Nephron (organoid): ENCODE measurements at regions not wholly inside any gene's neighbourhood (a gene's known extent, or its start where the extent isn't known, plus 50 kb on each side); places are given as distances from the start of the nearest gene placed in this dataset.
"Not testable (repeated sequence)": the region's sequence is repeated elsewhere in the genome, so short reads cannot be mapped to it uniquely, and the experiment has no call there.

Experiments
- H3K27ac Mint-ChIP-seq, 3 experiments: 2 replicates each; pipeline ENCODE4 v1.8.0; 2020; ENCODE audit warnings: mixed read lengths in 3 of 3, mild to moderate bottlenecking in 2 of 3, moderate library complexity in 1 of 3
- H3K27me3 Mint-ChIP-seq: 2 replicates; pipeline ENCODE4 v1.8.0; 2021; ENCODE audit warnings: low read depth, mild to moderate bottlenecking, moderate library complexity, mixed read lengths
- H3K36me3 Mint-ChIP-seq: 2 replicates; pipeline ENCODE4 v1.8.0; 2020; ENCODE audit warnings: low read depth, mixed read lengths
- H3K4me1 Mint-ChIP-seq: 2 replicates; pipeline ENCODE4 v1.8.0; 2020; ENCODE audit warnings: mixed read lengths
- H3K4me3 Mint-ChIP-seq, 3 experiments: 2 replicates each; pipeline ENCODE4 v1.8.0; 2020; ENCODE audit warnings: mild to moderate bottlenecking in 3 of 3, mixed read lengths in 3 of 3, moderate library complexity in 2 of 3
- H3K9me3 Mint-ChIP-seq: 2 replicates; pipeline ENCODE4 v1.8.0; 2020; ENCODE audit warnings: mixed read lengths
- TF ChIP-seq, protein P1 (sequence below), 3 experiments: fragments of 200-600 bp; sonication (generic); IDR thresholded peaks; one replicate each; pipeline ENCODE4 v1.5.0; 2021; ENCODE audit warnings: antibody characterized with exemption in 3 of 3; ENCODE audit not compliant: unreplicated experiment in 3 of 3

- TF ChIP-seq, protein P1, sequence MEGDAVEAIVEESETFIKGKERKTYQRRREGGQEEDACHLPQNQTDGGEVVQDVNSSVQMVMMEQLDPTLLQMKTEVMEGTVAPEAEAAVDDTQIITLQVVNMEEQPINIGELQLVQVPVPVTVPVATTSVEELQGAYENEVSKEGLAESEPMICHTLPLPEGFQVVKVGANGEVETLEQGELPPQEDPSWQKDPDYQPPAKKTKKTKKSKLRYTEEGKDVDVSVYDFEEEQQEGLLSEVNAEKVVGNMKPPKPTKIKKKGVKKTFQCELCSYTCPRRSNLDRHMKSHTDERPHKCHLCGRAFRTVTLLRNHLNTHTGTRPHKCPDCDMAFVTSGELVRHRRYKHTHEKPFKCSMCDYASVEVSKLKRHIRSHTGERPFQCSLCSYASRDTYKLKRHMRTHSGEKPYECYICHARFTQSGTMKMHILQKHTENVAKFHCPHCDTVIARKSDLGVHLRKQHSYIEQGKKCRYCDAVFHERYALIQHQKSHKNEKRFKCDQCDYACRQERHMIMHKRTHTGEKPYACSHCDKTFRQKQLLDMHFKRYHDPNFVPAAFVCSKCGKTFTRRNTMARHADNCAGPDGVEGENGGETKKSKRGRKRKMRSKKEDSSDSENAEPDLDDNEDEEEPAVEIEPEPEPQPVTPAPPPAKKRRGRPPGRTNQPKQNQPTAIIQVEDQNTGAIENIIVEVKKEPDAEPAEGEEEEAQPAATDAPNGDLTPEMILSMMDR (IDR thresholded peaks at IDR 0.05; ENCODE audit: unreplicated experiment in 3 of 3), result no peak
- Mint-ChIP-seq H3K27me3 (no peaks in the 10 kb centered on the region), H3K4me3 (no peak overlapping the region), H3K4me1 (no peaks in the 10 kb centered on the region), H3K36me3 (no peaks in the 10 kb centered on the region), H3K9me3 (no peaks in the 10 kb centered on the region), H3K27ac (no peak overlapping the region)
These were observed 740.7 kb upstream of the CA10 start for GRCh38 chr17:52899235-52899634.

- Mint-ChIP-seq H3K9me3 (no peaks in the 10 kb centered on the region), H3K27me3 (no peaks in the 10 kb centered on the region), H3K36me3 (no peaks in the 10 kb centered on the region), H3K4me3 (no peak overlapping the region), H3K4me1 (no peaks in the 10 kb centered on the region), H3K27ac (no peak overlapping the region)
- TF ChIP-seq, protein P1 (IDR thresholded peaks at IDR 0.05; ENCODE audit: unreplicated experiment in 3 of 3), result no peak
These were observed 736.8 kb upstream of the CA10 start for GRCh38 chr17:52895272-52895671.

DNA sequence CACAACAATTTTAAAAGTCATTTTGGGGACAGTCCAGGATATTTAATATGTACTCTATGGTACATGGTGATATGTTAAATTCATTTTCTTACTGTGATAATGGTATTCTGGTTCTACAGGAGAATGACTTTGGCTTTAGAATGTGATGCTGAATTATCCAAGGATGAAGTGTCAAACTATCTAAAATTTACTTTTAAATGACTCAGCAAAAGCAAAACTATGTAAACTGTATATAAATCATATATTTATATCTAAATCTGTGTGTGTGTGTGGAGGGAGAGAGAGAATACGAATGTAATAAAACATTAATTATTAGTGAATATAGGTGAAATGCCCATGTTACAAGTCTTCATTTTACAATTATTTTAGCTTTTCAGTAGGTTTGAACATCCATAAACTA, 733.8 kb upstream of the CA10 start:
- H3K4me3 Mint-ChIP-seq, result no peak overlapping the region
- no peaks in the 10 kb centered on the region for H3K36me3 Mint-ChIP-seq
- TF ChIP-seq, protein P1 (IDR thresholded peaks at IDR 0.05; ENCODE audit: unreplicated experiment in 3 of 3), result no peak
- H3K4me1 Mint-ChIP-seq, result no peaks in the 10 kb centered on the region
- H3K9me3 Mint-ChIP-seq, result no peaks in the 10 kb centered on the region
- no peak overlapping the region for H3K27ac Mint-ChIP-seq
- no peaks in the 10 kb centered on the region for H3K27me3 Mint-ChIP-seq

GRCh38 chr17:52885882-52886281, 727.4 kb upstream of the CA10 start:
- Mint-ChIP-seq H3K36me3 (no peaks in the 10 kb centered on the region), H3K27me3 (peaks cover 3% of the 10 kb centered on the region), H3K27ac (no peak overlapping the region), H3K9me3 (peaks cover 2% of the 10 kb centered on the region), H3K4me3 (no peak overlapping the region), H3K4me1 (no peaks in the 10 kb centered on the region)
- TF ChIP-seq, protein P1 (IDR thresholded peaks at IDR 0.05; ENCODE audit: unreplicated experiment in 3 of 3), result no peak

GRCh38 chr17:52883907-52884491, 725.5 kb upstream of the CA10 start:
- H3K9me3 Mint-ChIP-seq, H3K27ac Mint-ChIP-seq, H3K4me1 Mint-ChIP-seq, H3K27me3 Mint-ChIP-seq, H3K36me3 Mint-ChIP-seq, H3K4me3 Mint-ChIP-seq: not testable (repeated sequence)

DNA sequence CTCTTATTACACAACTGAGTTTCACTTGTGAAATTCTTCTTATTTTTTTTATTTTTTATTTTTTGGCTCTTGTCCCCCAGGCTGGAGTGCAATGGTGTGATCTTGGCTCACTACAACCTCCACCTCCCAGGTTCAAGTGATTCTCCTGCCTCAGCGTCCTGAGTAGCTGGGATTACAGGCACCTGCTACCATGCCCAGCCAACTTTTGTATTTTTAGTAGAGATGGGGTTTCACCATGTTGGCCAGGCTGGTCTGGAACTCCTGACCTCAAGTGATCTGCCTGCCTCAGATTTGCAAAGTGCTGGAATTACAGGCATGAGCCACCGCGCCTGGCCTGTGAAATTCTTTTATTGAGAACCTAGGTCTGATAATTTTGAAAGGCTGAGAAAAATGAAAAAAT, 688.3 kb upstream of the CA10 start:
- not testable (repeated sequence) for H3K4me3 Mint-ChIP-seq, H3K27me3 Mint-ChIP-seq, H3K36me3 Mint-ChIP-seq, H3K9me3 Mint-ChIP-seq, H3K27ac Mint-ChIP-seq
- H3K4me1 Mint-ChIP-seq, result peaks cover 17% of the 10 kb centered on the region

DNA sequence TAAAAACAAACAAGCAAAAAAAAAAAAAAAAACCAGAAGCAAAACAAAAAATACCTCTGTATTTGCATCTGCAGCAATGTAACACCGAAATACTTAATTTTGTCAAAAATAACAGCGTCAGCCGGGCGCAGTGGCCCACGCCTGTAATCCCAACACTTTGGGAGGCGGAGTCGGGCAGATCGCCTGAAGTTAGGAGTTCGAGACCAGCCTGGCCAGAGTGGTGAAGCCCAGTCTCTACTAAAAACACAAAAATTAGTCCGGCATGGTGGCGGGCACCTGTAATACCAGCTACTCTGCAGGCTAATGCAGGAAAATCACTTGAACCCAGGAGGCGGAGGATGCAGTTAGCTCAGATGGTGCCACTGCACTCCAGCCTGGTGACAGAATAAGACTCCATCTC, 683.5 kb upstream of the CA10 start:
- no peak overlapping the region for H3K27ac Mint-ChIP-seq
- H3K9me3 Mint-ChIP-seq, result no peaks in the 10 kb centered on the region
- H3K36me3 Mint-ChIP-seq, result no peaks in the 10 kb centered on the region
- H3K27me3 Mint-ChIP-seq, result no peaks in the 10 kb centered on the region
- TF ChIP-seq, protein P1 (IDR thresholded peaks at IDR 0.05; ENCODE audit: unreplicated experiment in 3 of 3), result no peak
- H3K4me3 Mint-ChIP-seq, result no peak overlapping the region
- peaks cover 23% of the 10 kb centered on the region for H3K4me1 Mint-ChIP-seq
